GM21360 (cell line): ENCODE measurements at regions not wholly inside any gene's neighbourhood (a gene's known extent, or its start where the extent isn't known, plus 50 kb on each side); places are given as distances from the start of the nearest gene placed in this dataset.

Experiments
- ATAC-seq: cut with Tn5 transposase; IDR thresholded peaks from one replicate; pipeline ENCODE4 v1.9.1; 2021; ENCODE audit warnings: mild to moderate bottlenecking, moderate library complexity; ENCODE audit not compliant: unreplicated experiment

- ATAC-seq = no peak
Observed at GRCh38 chr3:68468695-68469375, 463.5 kb downstream of the TAFA4 start.

GRCh38 chr3:68467465-68467864, 464.9 kb downstream of the TAFA4 start:
- no peak for ATAC-seq

GRCh38 chr3:68458581-68458980, 473.8 kb downstream of the TAFA4 start:
- no peak for ATAC-seq

GRCh38 chr3:68448510-68449383, 483.6 kb downstream of the TAFA4 start:
- ATAC-seq = no peak

- ATAC-seq = no peak
Observed at GRCh38 chr3:68447885-68448284, 484.5 kb downstream of the TAFA4 start.

- no peak for ATAC-seq
Observed at GRCh38 chr3:68441054-68441453, 491.3 kb downstream of the TAFA4 start.

- ATAC-seq = no peak
Observed at GRCh38 chr3:68436619-68437401, 495.5 kb downstream of the TAFA4 start.

- no peak for ATAC-seq
Observed at GRCh38 chr3:68428495-68428894, 503.9 kb downstream of the TAFA4 start.

DNA sequence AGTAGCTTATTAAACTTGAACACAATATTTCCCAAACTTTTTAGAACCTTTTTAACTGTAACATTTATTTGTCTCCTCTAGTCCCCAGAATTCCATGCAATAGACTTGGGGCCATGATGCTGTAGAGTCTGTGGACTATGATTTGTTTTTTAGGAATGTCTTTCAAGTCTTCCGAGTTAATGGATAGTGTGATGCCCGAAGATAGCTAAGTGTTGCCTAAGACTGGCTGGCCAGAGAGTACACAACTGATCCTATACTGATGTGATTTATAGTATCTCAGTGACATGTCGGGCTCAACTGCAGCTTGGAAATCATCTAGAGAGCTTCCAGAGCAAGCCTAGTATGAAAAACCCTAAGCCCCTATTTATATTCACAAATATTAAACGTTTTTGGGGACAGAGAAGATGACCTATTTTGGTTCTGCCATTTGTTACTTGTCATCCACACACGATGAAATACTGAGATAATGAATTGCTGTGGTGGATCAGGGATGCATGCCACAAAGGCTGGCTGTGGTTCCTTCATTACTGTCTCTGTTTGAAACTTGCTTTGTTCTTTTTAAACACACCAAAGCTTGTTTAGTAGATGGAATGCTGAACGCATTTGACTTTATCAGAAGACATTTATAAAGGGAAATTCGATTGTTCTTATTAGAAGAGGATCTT, 507.4 kb downstream of the TAFA4 start:
- ATAC-seq = no peak

DNA sequence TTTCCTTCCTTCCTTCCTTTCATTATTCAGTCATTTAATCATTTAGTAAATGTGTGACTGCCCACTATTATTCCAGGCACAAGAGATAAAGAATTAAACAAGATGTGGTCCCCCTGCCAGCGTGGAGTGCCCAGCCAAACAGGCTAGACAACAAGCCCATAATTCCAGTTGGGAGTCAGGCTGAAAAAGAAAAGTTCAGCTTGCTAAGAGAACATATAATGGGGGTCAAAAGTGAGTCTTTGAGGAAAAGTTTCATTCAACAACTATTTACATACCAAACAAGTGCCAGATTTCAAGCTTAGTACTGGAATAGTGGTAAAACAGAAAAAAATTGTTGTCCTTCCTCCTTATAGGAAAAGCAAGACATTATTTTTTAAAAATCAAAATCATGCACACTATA, 523.7 kb downstream of the TAFA4 start:
- no peak for ATAC-seq

- ATAC-seq = no peak
Observed at GRCh38 chr3:68403741-68404140, 528.6 kb downstream of the TAFA4 start.

GRCh38 chr3:68402235-68402918, 530.0 kb downstream of the TAFA4 start:
- no peak for ATAC-seq

DNA sequence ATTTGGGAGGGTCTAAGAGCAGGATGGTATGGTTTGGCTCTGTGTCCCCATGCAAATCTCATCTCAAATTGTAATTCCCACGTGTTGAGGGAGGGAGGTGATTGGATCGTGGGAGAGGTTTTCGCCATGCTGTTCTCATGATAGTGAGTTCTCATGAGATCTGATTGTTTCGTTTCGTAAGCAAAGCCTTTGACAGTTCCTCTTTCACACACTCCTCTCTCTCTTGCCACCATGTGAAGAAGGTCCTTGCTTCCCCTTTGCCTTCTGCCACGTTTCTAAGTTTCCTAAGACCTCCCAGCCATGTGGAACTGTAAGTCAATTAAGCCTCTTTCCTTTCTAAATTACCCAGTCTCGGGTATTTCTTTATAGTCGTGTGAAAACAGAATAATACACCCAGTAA, 553.7 kb downstream of the TAFA4 start:
- ATAC-seq = no peak

DNA sequence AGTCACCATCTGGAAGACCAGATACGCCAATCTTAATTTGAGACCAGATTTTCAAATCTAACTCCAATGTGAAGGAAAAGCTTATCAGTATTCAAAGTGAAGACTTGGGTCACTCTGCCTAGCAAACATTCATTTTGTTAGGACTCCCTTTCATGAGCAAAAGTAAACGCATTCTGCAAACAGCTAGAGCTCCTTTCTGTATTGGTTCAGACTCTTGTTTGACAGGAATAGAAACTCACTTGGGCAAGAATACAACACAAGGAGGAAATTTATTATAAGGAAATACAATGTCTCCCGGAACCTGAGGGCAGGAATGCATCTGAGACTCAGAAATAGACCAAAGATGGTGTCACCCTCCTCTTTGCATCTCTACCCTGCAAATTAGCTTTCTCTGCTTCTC, 558.6 kb downstream of the TAFA4 start:
- no peak for ATAC-seq

DNA sequence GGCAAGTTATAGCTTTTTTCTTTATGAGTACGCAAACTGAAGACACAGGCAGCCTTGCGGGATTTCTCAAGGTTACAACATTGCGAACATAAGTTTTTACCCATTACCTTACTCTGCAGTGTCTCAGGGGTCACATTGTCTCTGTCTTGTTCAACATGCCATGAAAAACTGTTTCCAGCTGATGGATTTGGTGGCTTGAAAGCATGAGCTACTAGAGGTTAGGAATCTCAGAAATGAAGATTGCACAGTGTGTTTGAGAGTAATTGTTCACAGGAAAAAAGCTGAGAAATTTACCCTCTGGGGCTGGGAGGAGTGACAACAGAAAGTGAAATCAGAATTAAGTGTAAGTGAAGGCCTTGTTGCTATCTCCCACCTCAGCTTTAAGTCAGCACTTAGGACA, 568.6 kb downstream of the TAFA4 start:
- ATAC-seq = no peak

DNA sequence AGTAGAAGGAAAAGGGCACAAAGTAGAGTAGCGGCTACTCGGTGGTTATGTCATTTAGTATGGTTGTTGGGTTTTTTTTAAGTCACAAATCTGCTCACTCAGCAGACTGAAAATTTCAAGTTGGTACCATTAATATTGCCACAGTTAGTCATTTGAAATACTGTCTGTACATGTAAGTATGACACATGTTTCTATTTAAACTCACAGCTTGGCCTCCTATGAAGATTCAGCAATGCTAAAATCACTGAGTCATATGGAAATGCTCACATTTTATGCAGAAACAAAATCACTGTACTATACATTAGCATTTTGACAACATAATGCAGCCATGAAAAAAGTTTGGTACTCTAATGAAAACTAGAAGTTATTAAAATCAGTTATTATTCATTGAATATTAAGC, 571.9 kb downstream of the TAFA4 start:
- no peak for ATAC-seq

GRCh38 chr3:68345781-68346180, 586.6 kb downstream of the TAFA4 start:
- no peak for ATAC-seq

GRCh38 chr3:68342426-68342825, 589.9 kb downstream of the TAFA4 start:
- no peak for ATAC-seq

- no peak for ATAC-seq
Observed at GRCh38 chr3:68336042-68336441, 596.3 kb downstream of the TAFA4 start.

GRCh38 chr3:68334367-68334986, 597.9 kb downstream of the TAFA4 start:
- no peak for ATAC-seq
